DOHH2 (cell line): ENCODE measurements at regions not wholly inside any gene's neighbourhood (a gene's known extent, or its start where the extent isn't known, plus 50 kb on each side); places are given as distances from the start of the nearest gene placed in this dataset.

Experiments used
- H3F3A ChIP-seq: fragments of 200-600 bp; sonication (generic), shearing (Covaris generic); 2 replicates; pipeline ENCODE4 v1.6.0; 2016; ENCODE audit warnings: antibody characterized with exemption, mild to moderate bottlenecking; ENCODE audit not compliant: control insufficient read depth, insufficient read depth
- H3K27ac ChIP-seq: fragments of 200-600 bp; sonication (generic); 2 replicates; pipeline ENCODE4 v1.5.1; 2014; ENCODE audit warnings: low read depth, mild to moderate bottlenecking, low read length, moderate library complexity
- H3K27me3 ChIP-seq: fragments of 200-600 bp; sonication (generic); 2 replicates; pipeline ENCODE4 v1.6.1; 2014; ENCODE audit warnings: mild to moderate bottlenecking, low read length, mixed read lengths; ENCODE audit not compliant: control insufficient read depth
- H3K36me3 ChIP-seq: fragments of 200-600 bp; sonication (generic); 2 replicates; pipeline ENCODE4 v1.6.1; 2014; ENCODE audit warnings: mild to moderate bottlenecking, low read length, moderate library complexity, mixed read lengths; ENCODE audit not compliant: control insufficient read depth
- H3K4me1 ChIP-seq: fragments of 200-600 bp; sonication (generic); 2 replicates; pipeline ENCODE4 v1.6.1; 2014; ENCODE audit warnings: mild to moderate bottlenecking, low read length, mixed read lengths; ENCODE audit not compliant: control insufficient read depth
- H3K4me2 ChIP-seq: fragments of 200-600 bp; sonication (generic); 2 replicates; pipeline ENCODE4 v1.6.0; 2014; ENCODE audit warnings: mild to moderate bottlenecking, low read length, moderate library complexity
- H3K4me3 ChIP-seq: fragments of 200-600 bp; sonication (generic); 2 replicates; pipeline ENCODE4 v1.5.1; 2014; ENCODE audit warnings: mild to moderate bottlenecking, low read length, mixed read lengths
- H3K79me2 ChIP-seq: fragments of 200-600 bp; sonication (generic); 2 replicates; pipeline ENCODE4 v1.6.1; 2014; ENCODE audit warnings: mild to moderate bottlenecking, low read length, mixed read lengths; ENCODE audit not compliant: control insufficient read depth
- H3K9me2 ChIP-seq: fragments of 200-600 bp; sonication (generic); replicated peaks from 2 replicates; pipeline ENCODE4 v1.6.1; 2014; ENCODE audit warnings: mild to moderate bottlenecking, low read length, mixed read lengths; ENCODE audit not compliant: control insufficient read depth
- H3K9me3 ChIP-seq: fragments of 200-600 bp; sonication (generic); 2 replicates; pipeline ENCODE4 v1.6.1; 2014; ENCODE audit warnings: antibody characterized with exemption, low read length, mixed read lengths; ENCODE audit not compliant: control insufficient read depth, insufficient read depth
- H4K20me1 ChIP-seq: fragments of 200-600 bp; sonication (generic); 2 replicates; pipeline ENCODE4 v1.6.0; 2014; ENCODE audit warnings: low read depth, mild to moderate bottlenecking, antibody characterized with exemption, low read length, moderate library complexity; ENCODE audit not compliant: control insufficient read depth, insufficient read depth
- EZH2phosphoT487 ChIP-seq: fragments of 200-600 bp; sonication (generic); IDR thresholded peaks from 2 replicates; pipeline ENCODE4 v1.6.1; 2017; ENCODE audit warnings: borderline replicate concordance, mild to moderate bottlenecking, antibody characterized with exemption, low read length, moderate library complexity, mixed read lengths
- TF ChIP-seq, protein P1 (sequence below): fragments of 200-600 bp; sonication (generic); IDR thresholded peaks from one replicate; pipeline ENCODE4 v1.5.1; 2014; ENCODE audit warnings: antibody characterized with exemption, mild to moderate bottlenecking, low read depth, low read length; ENCODE audit not compliant: poor library complexity, severe bottlenecking

DNA sequence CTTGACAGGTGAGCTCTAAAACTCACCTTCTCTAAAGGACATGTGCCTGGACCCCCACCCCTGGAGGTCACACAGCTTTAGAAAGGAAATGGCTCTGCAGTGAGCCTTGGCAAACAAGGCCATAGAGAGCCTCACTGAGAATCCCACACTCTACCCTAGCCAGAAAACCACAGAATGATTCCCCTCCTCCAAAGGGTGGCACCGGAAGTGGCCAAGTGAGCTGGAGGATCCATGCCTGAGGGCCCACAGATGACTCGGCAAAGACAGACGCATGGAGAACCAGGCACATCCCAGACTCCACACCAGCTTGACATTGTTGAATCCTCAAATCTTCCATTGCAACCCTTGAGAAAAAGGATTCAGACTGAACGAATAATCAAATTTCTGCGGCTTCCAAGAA, 54.2 kb upstream of the PTHLH start:
- H3K4me2 ChIP-seq, result no peak overlapping the region
- no peak overlapping the region for H3K4me3 ChIP-seq
- no peak overlapping the region for H3K27ac ChIP-seq

DNA sequence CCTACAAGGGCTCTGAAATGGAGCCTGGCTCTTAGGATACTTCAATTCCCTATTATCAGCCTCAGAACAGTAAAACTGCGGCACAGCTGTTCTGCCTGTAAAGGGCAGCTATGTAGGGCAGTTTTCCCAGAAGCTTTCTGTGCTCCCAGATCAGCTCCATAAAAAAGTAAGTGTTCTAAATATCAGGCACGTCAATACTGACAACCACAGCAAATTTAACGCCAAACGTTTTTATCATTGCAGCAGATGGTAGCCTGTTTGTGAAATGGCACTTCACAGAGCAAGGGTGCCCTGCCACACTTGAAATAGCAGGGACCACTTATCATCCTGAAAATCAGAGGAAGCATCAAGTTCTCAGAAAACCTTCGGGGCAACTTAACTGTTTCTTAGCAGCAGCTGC, 54.8 kb upstream of the PTHLH start:
- Histone ChIP-seq H3K9me2 (no peaks in the 10 kb centered on the region), H3K79me2 (no peaks in the 10 kb centered on the region), H3K4me3 (no peak overlapping the region), H3K4me2 (no peak overlapping the region), H3K4me1 (peaks cover 12% of the 10 kb centered on the region), H3K27ac (no peak overlapping the region), H3K9me3 (no peaks in the 10 kb centered on the region), H3K27me3 (no peaks in the 10 kb centered on the region), H4K20me1 (no peaks in the 10 kb centered on the region), H3F3A (no peaks in the 10 kb centered on the region), H3K36me3 (no peaks in the 10 kb centered on the region)
- no peak for TF ChIP-seq EZH2phosphoT487
- TF ChIP-seq, protein P1, sequence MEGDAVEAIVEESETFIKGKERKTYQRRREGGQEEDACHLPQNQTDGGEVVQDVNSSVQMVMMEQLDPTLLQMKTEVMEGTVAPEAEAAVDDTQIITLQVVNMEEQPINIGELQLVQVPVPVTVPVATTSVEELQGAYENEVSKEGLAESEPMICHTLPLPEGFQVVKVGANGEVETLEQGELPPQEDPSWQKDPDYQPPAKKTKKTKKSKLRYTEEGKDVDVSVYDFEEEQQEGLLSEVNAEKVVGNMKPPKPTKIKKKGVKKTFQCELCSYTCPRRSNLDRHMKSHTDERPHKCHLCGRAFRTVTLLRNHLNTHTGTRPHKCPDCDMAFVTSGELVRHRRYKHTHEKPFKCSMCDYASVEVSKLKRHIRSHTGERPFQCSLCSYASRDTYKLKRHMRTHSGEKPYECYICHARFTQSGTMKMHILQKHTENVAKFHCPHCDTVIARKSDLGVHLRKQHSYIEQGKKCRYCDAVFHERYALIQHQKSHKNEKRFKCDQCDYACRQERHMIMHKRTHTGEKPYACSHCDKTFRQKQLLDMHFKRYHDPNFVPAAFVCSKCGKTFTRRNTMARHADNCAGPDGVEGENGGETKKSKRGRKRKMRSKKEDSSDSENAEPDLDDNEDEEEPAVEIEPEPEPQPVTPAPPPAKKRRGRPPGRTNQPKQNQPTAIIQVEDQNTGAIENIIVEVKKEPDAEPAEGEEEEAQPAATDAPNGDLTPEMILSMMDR, result no peak

More for the DNA sequence above, 54.2 kb upstream of the PTHLH start:
- Histone ChIP-seq H3K4me1 (peaks cover 12% of the 10 kb centered on the region), H3F3A (no peaks in the 10 kb centered on the region), H4K20me1 (no peaks in the 10 kb centered on the region), H3K9me3 (no peaks in the 10 kb centered on the region), H3K9me2 (no peaks in the 10 kb centered on the region), H3K27me3 (no peaks in the 10 kb centered on the region), H3K79me2 (no peaks in the 10 kb centered on the region), H3K36me3 (no peaks in the 10 kb centered on the region)
- TF ChIP-seq, protein P1, result no peak
- no peak for TF ChIP-seq EZH2phosphoT487

DNA sequence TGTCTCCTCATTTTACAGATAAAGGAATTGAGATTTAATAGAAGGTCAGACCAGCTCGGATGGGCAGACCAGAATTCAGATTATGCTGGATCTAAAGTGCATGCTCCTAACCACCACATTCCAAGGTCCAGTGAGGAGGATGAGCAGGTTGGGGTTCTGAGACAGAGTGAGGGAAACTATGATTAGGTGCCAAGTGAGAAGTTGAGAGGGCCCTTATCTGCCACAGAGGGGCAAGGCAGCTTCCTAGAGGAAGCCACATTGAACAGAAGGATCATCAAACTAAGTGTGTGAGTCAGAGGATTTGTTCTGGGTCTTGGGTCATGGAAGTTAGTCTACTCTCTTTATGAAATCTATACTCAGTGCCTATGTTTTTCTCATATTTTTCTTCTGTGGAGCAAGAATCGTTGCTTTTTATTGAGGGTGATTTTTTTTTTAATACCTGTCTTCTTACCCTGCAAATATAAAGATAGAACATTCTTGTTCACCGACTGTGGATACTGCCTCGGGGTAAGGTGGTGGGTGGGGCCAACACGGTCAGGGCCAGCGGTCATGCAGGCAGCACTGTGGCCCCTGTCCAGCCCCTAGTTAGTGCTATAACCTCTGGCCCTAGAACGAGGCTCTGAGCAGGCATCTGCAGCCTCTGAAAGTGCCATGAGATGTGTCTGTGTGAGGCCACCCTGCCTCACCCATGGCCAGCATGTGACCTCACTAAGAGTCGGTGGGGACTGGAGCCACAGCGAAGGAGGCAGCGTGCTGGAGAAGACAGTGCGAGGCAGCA, 55.6 kb upstream of the PTHLH start:
- no peaks in the 10 kb centered on the region for H3K9me3 ChIP-seq
- H3K4me1 ChIP-seq, result peaks cover 15% of the 10 kb centered on the region
- H3K4me3 ChIP-seq, result no peak overlapping the region
- TF ChIP-seq, protein P1, result no peak
- no peak for TF ChIP-seq EZH2phosphoT487
- no peak overlapping the region for H3K4me2 ChIP-seq
- no peaks in the 10 kb centered on the region for H3K27me3 ChIP-seq
- no peaks in the 10 kb centered on the region for H3K9me2 ChIP-seq
- no peaks in the 10 kb centered on the region for H4K20me1 ChIP-seq
- no peaks in the 10 kb centered on the region for H3F3A ChIP-seq
- H3K27ac ChIP-seq, result no peak overlapping the region
- no peaks in the 10 kb centered on the region for H3K36me3 ChIP-seq
- H3K79me2 ChIP-seq, result no peaks in the 10 kb centered on the region
